ENCODE measurements at regions not wholly inside any gene's neighbourhood (a gene's known extent, or its start where the extent isn't known, plus 50 kb on each side); places are given as distances from the start of the nearest gene placed in this dataset.

GRCh38 chr7:86975449-86975848 is 84.0 kb downstream of the ELAPOR2 start:
- no peak for TF ChIP-seq CTCF (IDR thresholded peaks at IDR 0.05; ENCODE audit: insufficient read depth, low read length, poor library complexity, severe bottlenecking)

GRCh38 chr7:86972072-86972471 is 87.4 kb downstream of the ELAPOR2 start:
- DNase-seq (ENCODE audit: low read depth), result no peak
- Histone ChIP-seq H3K36me3 (ENCODE audit: control insufficient read depth, insufficient read depth, low read length) (no peaks in the 10 kb centered on the region), H3K4me3 (ENCODE audit: low read depth, low read length) (no peak overlapping the region), H3K27me3 (ENCODE audit: control insufficient read depth, insufficient read depth, low read length) (no peaks in the 10 kb centered on the region)
- TF ChIP-seq CTCF (IDR thresholded peaks at IDR 0.05; ENCODE audit: insufficient read depth, low read length, poor library complexity, severe bottlenecking), result no peak

More at GRCh38 chr7:86975449-86975848, 84.0 kb downstream of the ELAPOR2 start:
- DNase-seq (ENCODE audit: low read depth), result no peak
- Histone ChIP-seq H3K36me3 (ENCODE audit: control insufficient read depth, insufficient read depth, low read length) (no peaks in the 10 kb centered on the region), H3K4me3 (ENCODE audit: low read depth, low read length) (no peak overlapping the region), H3K27me3 (ENCODE audit: control insufficient read depth, insufficient read depth, low read length) (no peaks in the 10 kb centered on the region)

- H3K36me3 ChIP-seq (ENCODE audit: control insufficient read depth, insufficient read depth, low read length), result no peaks in the 10 kb centered on the region
Observed at GRCh38 chr7:86970986-86971385, 88.5 kb downstream of the ELAPOR2 start.

GRCh38 chr7:86970547-86970946 is 88.9 kb downstream of the ELAPOR2 start:
- no peak for DNase-seq (ENCODE audit: low read depth)
- no peaks in the 10 kb centered on the region for H3K27me3 ChIP-seq (ENCODE audit: control insufficient read depth, insufficient read depth, low read length)
- no peak overlapping the region for H3K4me3 ChIP-seq (ENCODE audit: low read depth, low read length)
- no peak for TF ChIP-seq CTCF (IDR thresholded peaks at IDR 0.05; ENCODE audit: insufficient read depth, low read length, poor library complexity, severe bottlenecking)
- no peaks in the 10 kb centered on the region for H3K36me3 ChIP-seq (ENCODE audit: control insufficient read depth, insufficient read depth, low read length)

More at GRCh38 chr7:86970986-86971385, 88.5 kb downstream of the ELAPOR2 start:
- no peak for TF ChIP-seq CTCF (IDR thresholded peaks at IDR 0.05; ENCODE audit: insufficient read depth, low read length, poor library complexity, severe bottlenecking)
- Histone ChIP-seq H3K27me3 (ENCODE audit: control insufficient read depth, insufficient read depth, low read length) (no peaks in the 10 kb centered on the region), H3K4me3 (ENCODE audit: low read depth, low read length) (no peak overlapping the region)
- no peak for DNase-seq (ENCODE audit: low read depth)

- TF ChIP-seq CTCF (IDR thresholded peaks at IDR 0.05; ENCODE audit: insufficient read depth, low read length, poor library complexity, severe bottlenecking), result no peak
- no peaks in the 10 kb centered on the region for H3K27me3 ChIP-seq (ENCODE audit: control insufficient read depth, insufficient read depth, low read length)
- no peaks in the 10 kb centered on the region for H3K36me3 ChIP-seq (ENCODE audit: control insufficient read depth, insufficient read depth, low read length)
- no peak overlapping the region for H3K4me3 ChIP-seq (ENCODE audit: low read depth, low read length)
- DNase-seq (ENCODE audit: low read depth), result no peak
Observed at GRCh38 chr7:86969865-86970264, 89.6 kb downstream of the ELAPOR2 start.

GRCh38 chr7:86968618-86969017 is 90.8 kb downstream of the ELAPOR2 start:
- TF ChIP-seq CTCF (IDR thresholded peaks at IDR 0.05; ENCODE audit: insufficient read depth, low read length, poor library complexity, severe bottlenecking), result no peak
- Histone ChIP-seq H3K36me3 (ENCODE audit: control insufficient read depth, insufficient read depth, low read length) (no peaks in the 10 kb centered on the region), H3K27me3 (ENCODE audit: control insufficient read depth, insufficient read depth, low read length) (no peaks in the 10 kb centered on the region), H3K4me3 (ENCODE audit: low read depth, low read length) (no peak overlapping the region)
- DNase-seq (ENCODE audit: low read depth), result no peak

All from kidney epithelial cell (primary cell).